Panc1 (cell line): ENCODE measurements at regions not wholly inside any gene's neighbourhood (a gene's known extent, or its start where the extent isn't known, plus 50 kb on each side); places are given as distances from the start of the nearest gene placed in this dataset.

Experiments used
- ATAC-seq: fragments of 200-7000 bp; cut with Tn5 transposase; 2 replicates; pipeline ENCODE4 v1.9.1; 2020; ENCODE audit warnings: mild to moderate bottlenecking, moderate library complexity
- BruUV-seq: library from RNA; stranded (reverse); fragments of 400-500 nt; replicated peaks from 2 replicates; lab custom pipeline; 2021; lab: Mats Ljungman, UMichigan
- CTCF ChIA-PET: fragments of 300-600 bp; sonication (Branson Sonifier 250); formaldehyde crosslinking; loops from one replicate; lab custom pipeline; 2022; ENCODE audit warnings: antibody characterized with exemption; lab: Charles Lee
- POLR2A ChIA-PET: fragments of 300-600 bp; sonication (Branson Sonifier 250); formaldehyde crosslinking; loops from one replicate; lab custom pipeline; 2022; ENCODE audit warnings: antibody characterized with exemption; lab: Charles Lee
- DNase-seq: peaks from one replicate; pipeline ENCODE4 v3.0.0-alpha.2; 2010; ENCODE audit warnings: low read depth, low spot score
- H3K27ac ChIP-seq: 2 replicates; pipeline ENCODE4 v1.5.1; 2011; ENCODE audit warnings: mild to moderate bottlenecking, low read length, inconsistent platforms
- H3K27me3 ChIP-seq: fragments of 200-500 bp; sonication (Bioruptor generic); 2 replicates; pipeline ENCODE4 v1.6.0; 2014; ENCODE audit warnings: low read length, inconsistent platforms; ENCODE audit not compliant: control insufficient read depth, insufficient read depth
- H3K36me3 ChIP-seq: fragments of 200-500 bp; sonication (Bioruptor generic); 2 replicates; pipeline ENCODE4 v1.5.1; 2014; ENCODE audit warnings: inconsistent platforms, mild to moderate bottlenecking, low read length, moderate library complexity; ENCODE audit not compliant: control insufficient read depth, insufficient read depth
- H3K4me1 ChIP-seq: 2 replicates; pipeline ENCODE4 v1.5.1; 2011; ENCODE audit warnings: inconsistent platforms, mild to moderate bottlenecking, low read length, moderate library complexity; ENCODE audit not compliant: control insufficient read depth, insufficient read depth
- H3K4me3 ChIP-seq, 2 experiments: 2 replicates each; pipeline ENCODE4 v1.5.1; 2011 to 2012; ENCODE audit warnings: low read depth in 2 of 2, low read length in 2 of 2, mild to moderate bottlenecking in 2 of 2, inconsistent platforms in 1 of 2, moderate library complexity in 1 of 2
- H3K9me3 ChIP-seq: fragments of 200-500 bp; sonication (Bioruptor generic); 2 replicates; pipeline ENCODE4 v1.5.1; 2014; ENCODE audit warnings: low read depth, mild to moderate bottlenecking, inconsistent platforms, low read length, moderate library complexity; ENCODE audit not compliant: control insufficient read depth, insufficient read depth
- CTCF ChIP-seq: fragments of 450-650 bp; IDR thresholded peaks from 2 replicates; pipeline ENCODE4 v1.5.1; 2017; ENCODE audit warnings: mild to moderate bottlenecking
- POLR2AphosphoS5 ChIP-seq: IDR thresholded peaks from 2 replicates; pipeline ENCODE4 v1.6.1; 2012; ENCODE audit warnings: mild to moderate bottlenecking, low read depth, low read length, moderate library complexity
- REST ChIP-seq, 2 experiments: IDR thresholded peaks; 2 replicates each; pipeline ENCODE4 v1.6.1; 2011 to 2012; ENCODE audit warnings: low read depth in 2 of 2, control low read depth in 1 of 2, low read length in 1 of 2, mild to moderate bottlenecking in 1 of 2, moderate library complexity in 1 of 2; ENCODE audit not compliant: insufficient read depth in 1 of 2
- SIN3A ChIP-seq: IDR thresholded peaks from 2 replicates; pipeline ENCODE4 v1.6.1; 2012; ENCODE audit warnings: low read depth, mild to moderate bottlenecking, low read length, moderate library complexity, borderline replicate concordance; ENCODE audit not compliant: insufficient read depth
- TCF7L2 ChIP-seq: IDR thresholded peaks from 2 replicates; pipeline ENCODE4 v1.6.1; 2011; ENCODE audit warnings: mild to moderate bottlenecking, low read depth, low read length, inconsistent platforms
- in situ Hi-C: cut with HindIII; loops from 2 replicates; pipeline ENCODE4 v1.10.0; 2016; ENCODE audit warnings: low sequenced_read_pairs, low pct_unique_long_range_greater_than_20kb
- intact Hi-C: fragments of 100-400 bp; cut with micrococcal nuclease; formaldehyde crosslinking; loops from one replicate; pipeline ENCODE4 v1.10.0; 2022; ENCODE audit not compliant: unreplicated experiment

GRCh38 chr11:70828593-70829082 is 423.7 kb downstream of the SHANK2 start:
- ChIA-PET CTCF (no interaction called here), POLR2A (no interaction called here)
- intact Hi-C loops (no loop called here), in situ Hi-C loops (no loop called here)
- no peak overlapping the region for H3K27ac ChIP-seq
- ATAC-seq, result no peak
- no peak for DNase-seq
- H3K4me3 ChIP-seq, result no peak overlapping the region
- no peak for TF ChIP-seq SIN3A
- TF ChIP-seq CTCF, result no peak
- TF ChIP-seq POLR2AphosphoS5, result no peak
- no peak for TF ChIP-seq TCF7L2
- no peak for TF ChIP-seq REST (IDR thresholded peaks at IDR 0.05; ENCODE audit: insufficient read depth in 1 of 2, low read depth in 2 of 2, low read length in 1 of 2)
- no peaks in the 10 kb centered on the region for H3K9me3 ChIP-seq
- no peaks in the 10 kb centered on the region for H3K36me3 ChIP-seq
- peaks cover 24% of the 10 kb centered on the region for H3K27me3 ChIP-seq
- H3K4me1 ChIP-seq, result no peaks in the 10 kb centered on the region
- no TSS peak for BruUV-seq

GRCh38 chr11:70829134-70829885 is 423.1 kb downstream of the SHANK2 start:
- no peaks in the 10 kb centered on the region for H3K36me3 ChIP-seq
- ATAC-seq (no peak), DNase-seq (no peak)
- H3K27ac ChIP-seq, result no peak overlapping the region
- ChIA-PET CTCF (no interaction called here), POLR2A (no interaction called here)
- intact Hi-C loops, result no loop called here
- no peaks in the 10 kb centered on the region for H3K9me3 ChIP-seq
- TF ChIP-seq CTCF, result no peak
- TF ChIP-seq POLR2AphosphoS5, result no peak
- TF ChIP-seq TCF7L2, result no peak
- TF ChIP-seq REST (IDR thresholded peaks at IDR 0.05; ENCODE audit: insufficient read depth in 1 of 2, low read depth in 2 of 2, low read length in 1 of 2), result no peak
- TF ChIP-seq SIN3A, result no peak
- BruUV-seq, result no TSS peak
- H3K4me3 ChIP-seq, result no peak overlapping the region
- no peaks in the 10 kb centered on the region for H3K4me1 ChIP-seq
- in situ Hi-C loops, result no loop called here
- H3K27me3 ChIP-seq, result peaks cover 24% of the 10 kb centered on the region
